HEK293 (cell line): ENCODE measurements at regions not wholly inside any gene's neighbourhood (a gene's known extent, or its start where the extent isn't known, plus 50 kb on each side); places are given as distances from the start of the nearest gene placed in this dataset.

Experiments used
- CTCF ChIA-PET: fragments of 350-600 bp; formaldehyde crosslinking; extraction: SDS; loops from one replicate; lab custom pipeline; 2021; ENCODE audit warnings: antibody characterized with exemption; lab: Yijun Ruan, JAX
- POLR2A ChIA-PET: fragments of 300-600 bp; formaldehyde crosslinking; extraction: SDS; loops from one replicate; lab custom pipeline; 2020; ENCODE audit warnings: antibody characterized with exemption, inconsistent platforms; lab: Yijun Ruan, JAX
- H3K27ac ChIP-seq: fragments of 200-500 bp; sonication (Bioruptor generic); 2 replicates; pipeline ENCODE4 v1.5.1; 2014; ENCODE audit warnings: low read depth, low read length, control low read depth, inconsistent platforms; ENCODE audit errors: extremely low read depth
- H3K36me3 ChIP-seq, 2 experiments: fragments of 200-500 bp in 1 of 2; sonication (Bioruptor generic) in 1 of 2; 1 replicate in 1 of 2; 2 replicates in 1 of 2; pipeline ENCODE4 v1.5.1; 2014 to 2017; ENCODE audit warnings: inconsistent platforms in 2 of 2, low read length in 2 of 2; ENCODE audit not compliant: control insufficient read depth in 2 of 2, insufficient read depth in 1 of 2
- H3K4me1 ChIP-seq: fragments of 200-500 bp; sonication (Bioruptor generic); 2 replicates; pipeline ENCODE4 v1.5.1; 2014; ENCODE audit warnings: mild to moderate bottlenecking, low read length, inconsistent platforms; ENCODE audit not compliant: control insufficient read depth, insufficient read depth
- H3K4me3 ChIP-seq: 2 replicates; pipeline ENCODE4 v1.5.1; 2011; ENCODE audit warnings: low read depth, mild to moderate bottlenecking, control low read depth, low read length, moderate library complexity
- H3K9me3 ChIP-seq: fragments of 200-500 bp; sonication (Bioruptor generic); 2 replicates; pipeline ENCODE4 v1.5.1; 2014; ENCODE audit warnings: low read depth, low read length, inconsistent platforms; ENCODE audit not compliant: control insufficient read depth, insufficient read depth
- FEZF1 ChIP-seq: fragments of 450-650 bp; formaldehyde crosslinking; IDR thresholded peaks from 2 replicates; pipeline ENCODE4 v1.5.1; 2016; ENCODE audit warnings: missing biosample characterization, missing genetic modification characterization
- GLIS2 ChIP-seq: fragments of 450-650 bp; formaldehyde crosslinking; IDR thresholded peaks from 2 replicates; pipeline ENCODE4 v1.5.1; 2016; ENCODE audit warnings: missing biosample characterization, missing genetic modification characterization
- OSR2 ChIP-seq: fragments of 450-650 bp; formaldehyde crosslinking; IDR thresholded peaks from 2 replicates; pipeline ENCODE4 v1.5.1; 2016; ENCODE audit warnings: missing biosample characterization, missing genetic modification characterization
- SCRT1 ChIP-seq: fragments of 450-650 bp; formaldehyde crosslinking; IDR thresholded peaks from 2 replicates; pipeline ENCODE4 v1.5.1; 2016; ENCODE audit warnings: missing biosample characterization, missing genetic modification characterization, borderline replicate concordance
- SP7 ChIP-seq: fragments of 450-650 bp; formaldehyde crosslinking; IDR thresholded peaks from 2 replicates; pipeline ENCODE4 v1.5.1; 2016; ENCODE audit warnings: missing biosample characterization, missing genetic modification characterization
- WT1 ChIP-seq: fragments of 450-650 bp; formaldehyde crosslinking; IDR thresholded peaks from 2 replicates; pipeline ENCODE4 v1.5.1; 2016; ENCODE audit warnings: missing biosample characterization, missing genetic modification characterization
- ZBTB21 ChIP-seq: fragments of 450-650 bp; formaldehyde crosslinking; IDR thresholded peaks from 2 replicates; pipeline ENCODE4 v1.5.1; 2017; ENCODE audit warnings: missing biosample characterization, missing genetic modification characterization
- ZFHX2 ChIP-seq: fragments of 450-650 bp; formaldehyde crosslinking; conservative IDR thresholded peaks from 2 replicates; pipeline ENCODE4 v1.5.1; 2016; ENCODE audit warnings: missing biosample characterization, missing genetic modification characterization
- ZNF112 ChIP-seq: fragments of 450-650 bp; formaldehyde crosslinking; IDR thresholded peaks from 2 replicates; pipeline ENCODE4 v1.5.0; 2017; ENCODE audit warnings: missing biosample characterization, missing genetic modification characterization
- ZNF146 ChIP-seq: fragments of 450-650 bp; formaldehyde crosslinking; IDR thresholded peaks from 2 replicates; pipeline ENCODE4 v1.5.1; 2016; ENCODE audit warnings: missing biosample characterization, missing genetic modification characterization
- ZNF157 ChIP-seq: fragments of 450-650 bp; formaldehyde crosslinking; IDR thresholded peaks from 2 replicates; pipeline ENCODE4 v1.5.1; 2016; ENCODE audit warnings: missing biosample characterization, missing genetic modification characterization
- ZNF2 ChIP-seq: fragments of 450-650 bp; formaldehyde crosslinking; IDR thresholded peaks from 2 replicates; pipeline ENCODE4 v1.5.1; 2016; ENCODE audit warnings: missing biosample characterization, missing genetic modification characterization
- ZNF202 ChIP-seq: fragments of 450-650 bp; formaldehyde crosslinking; IDR thresholded peaks from 2 replicates; pipeline ENCODE4 v1.5.1; 2016; ENCODE audit warnings: missing biosample characterization, missing genetic modification characterization, borderline replicate concordance
- ZNF302 ChIP-seq: fragments of 450-650 bp; formaldehyde crosslinking; IDR thresholded peaks from 2 replicates; pipeline ENCODE4 v1.5.1; 2016; ENCODE audit warnings: missing biosample characterization, missing genetic modification characterization, low read depth
- ZNF335 ChIP-seq: fragments of 450-650 bp; formaldehyde crosslinking; conservative IDR thresholded peaks from 2 replicates; pipeline ENCODE4 v1.5.1; 2016; ENCODE audit warnings: missing biosample characterization, missing genetic modification characterization
- ZNF544 ChIP-seq: fragments of 450-650 bp; formaldehyde crosslinking; IDR thresholded peaks from 2 replicates; pipeline ENCODE4 v1.5.0; 2017; ENCODE audit warnings: missing biosample characterization, missing genetic modification characterization
- ZNF621 ChIP-seq: fragments of 450-650 bp; formaldehyde crosslinking; IDR thresholded peaks from 2 replicates; pipeline ENCODE4 v1.5.1; 2017; ENCODE audit warnings: missing biosample characterization, missing genetic modification characterization
- ZNF629 ChIP-seq: fragments of 450-650 bp; formaldehyde crosslinking; IDR thresholded peaks from 2 replicates; pipeline ENCODE4 v1.5.1; 2017; ENCODE audit warnings: missing biosample characterization, missing genetic modification characterization
- ZNF664 ChIP-seq: fragments of 450-650 bp; formaldehyde crosslinking; IDR thresholded peaks from 2 replicates; pipeline ENCODE4 v1.5.1; 2016; ENCODE audit warnings: missing biosample characterization, missing genetic modification characterization
- ZNF843 ChIP-seq: fragments of 450-650 bp; formaldehyde crosslinking; IDR thresholded peaks from 2 replicates; pipeline ENCODE4 v1.5.1; 2016; ENCODE audit warnings: missing biosample characterization, missing genetic modification characterization
- TF ChIP-seq, protein P1 (sequence below): fragments of 450-650 bp; formaldehyde crosslinking; IDR thresholded peaks from 2 replicates; pipeline ENCODE4 v1.5.1; 2017; ENCODE audit warnings: missing biosample characterization, missing genetic modification characterization
- TF ChIP-seq, protein P2 (sequence below): fragments of 450-650 bp; formaldehyde crosslinking; IDR thresholded peaks from 2 replicates; pipeline ENCODE4 v1.5.1; 2016; ENCODE audit warnings: missing biosample characterization, missing genetic modification characterization
- TF ChIP-seq, protein P3 (sequence below): fragments of 450-650 bp; formaldehyde crosslinking; IDR thresholded peaks from 2 replicates; pipeline ENCODE4 v1.5.1; 2016; ENCODE audit warnings: missing biosample characterization, missing genetic modification characterization
- TF ChIP-seq, protein P4 (sequence below): fragments of 450-650 bp; formaldehyde crosslinking; IDR thresholded peaks from 2 replicates; pipeline ENCODE4 v1.5.1; 2016; ENCODE audit warnings: missing biosample characterization, missing genetic modification characterization
- TF ChIP-seq, protein P5 (sequence below): fragments of 450-650 bp; formaldehyde crosslinking; IDR thresholded peaks from 2 replicates; pipeline ENCODE4 v1.5.1; 2016; ENCODE audit warnings: missing biosample characterization, missing genetic modification characterization
- TF ChIP-seq, protein P6 (sequence below): fragments of 450-650 bp; formaldehyde crosslinking; IDR thresholded peaks from 2 replicates; pipeline ENCODE4 v1.5.1; 2016; ENCODE audit warnings: missing biosample characterization, missing genetic modification characterization

DNA sequence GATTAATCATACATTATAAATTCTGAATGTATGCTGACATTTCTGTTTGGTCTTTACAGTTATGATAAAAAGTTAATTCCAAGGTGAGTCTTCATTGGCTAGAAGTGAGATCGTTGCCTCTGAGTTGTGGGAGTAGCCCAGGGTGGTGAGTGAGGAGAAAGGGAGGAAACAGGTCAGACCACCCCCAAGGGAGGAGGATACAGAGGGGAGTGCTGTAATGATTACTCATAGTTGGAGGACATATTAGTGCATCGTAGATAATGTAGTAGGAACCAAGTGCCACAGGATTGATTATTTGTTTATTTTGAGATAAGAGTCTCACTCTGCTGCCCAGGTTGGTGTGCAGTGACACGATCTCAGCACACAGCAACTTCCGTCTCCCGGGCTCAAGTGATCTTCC lies 672.2 kb downstream of the INHBA start (continued):
- TF ChIP-seq, protein P1, sequence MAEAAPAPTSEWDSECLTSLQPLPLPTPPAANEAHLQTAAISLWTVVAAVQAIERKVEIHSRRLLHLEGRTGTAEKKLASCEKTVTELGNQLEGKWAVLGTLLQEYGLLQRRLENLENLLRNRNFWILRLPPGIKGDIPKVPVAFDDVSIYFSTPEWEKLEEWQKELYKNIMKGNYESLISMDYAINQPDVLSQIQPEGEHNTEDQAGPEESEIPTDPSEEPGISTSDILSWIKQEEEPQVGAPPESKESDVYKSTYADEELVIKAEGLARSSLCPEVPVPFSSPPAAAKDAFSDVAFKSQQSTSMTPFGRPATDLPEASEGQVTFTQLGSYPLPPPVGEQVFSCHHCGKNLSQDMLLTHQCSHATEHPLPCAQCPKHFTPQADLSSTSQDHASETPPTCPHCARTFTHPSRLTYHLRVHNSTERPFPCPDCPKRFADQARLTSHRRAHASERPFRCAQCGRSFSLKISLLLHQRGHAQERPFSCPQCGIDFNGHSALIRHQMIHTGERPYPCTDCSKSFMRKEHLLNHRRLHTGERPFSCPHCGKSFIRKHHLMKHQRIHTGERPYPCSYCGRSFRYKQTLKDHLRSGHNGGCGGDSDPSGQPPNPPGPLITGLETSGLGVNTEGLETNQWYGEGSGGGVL (tag by site-specific recombination): peak; percentile 72
- TF ChIP-seq WT1 (tag by site-specific recombination) (peak; percentile 96), ZNF112 (tag by site-specific recombination) (no peak), ZNF843 (tag by site-specific recombination) (0 out of 2 replicates have a peak, but pooled peaks have one; percentile 30), ZFHX2 (tag by site-specific recombination) (0 out of 2 replicates have a peak, but pooled peaks have one; percentile 14), ZNF2 (tag by site-specific recombination) (no peak), ZNF302 (no peak), ZNF629 (tag by site-specific recombination) (0 out of 2 replicates have a peak, but pooled peaks have one; percentile 26), OSR2 (tag by site-specific recombination) (peak; percentile 44), FEZF1 (tag by site-specific recombination) (peak; percentile 48), ZNF664 (no peak), SP7 (0 out of 2 replicates have a peak, but pooled peaks have one; percentile 41), ZBTB21 (tag by site-specific recombination) (0 out of 2 replicates have a peak, but pooled peaks have one; percentile 21), ZNF335 (tag by site-specific recombination) (no peak; the same call in 1 of the 2 replicates), ZNF544 (tag by site-specific recombination) (no peak)
- TF ChIP-seq, protein P2, sequence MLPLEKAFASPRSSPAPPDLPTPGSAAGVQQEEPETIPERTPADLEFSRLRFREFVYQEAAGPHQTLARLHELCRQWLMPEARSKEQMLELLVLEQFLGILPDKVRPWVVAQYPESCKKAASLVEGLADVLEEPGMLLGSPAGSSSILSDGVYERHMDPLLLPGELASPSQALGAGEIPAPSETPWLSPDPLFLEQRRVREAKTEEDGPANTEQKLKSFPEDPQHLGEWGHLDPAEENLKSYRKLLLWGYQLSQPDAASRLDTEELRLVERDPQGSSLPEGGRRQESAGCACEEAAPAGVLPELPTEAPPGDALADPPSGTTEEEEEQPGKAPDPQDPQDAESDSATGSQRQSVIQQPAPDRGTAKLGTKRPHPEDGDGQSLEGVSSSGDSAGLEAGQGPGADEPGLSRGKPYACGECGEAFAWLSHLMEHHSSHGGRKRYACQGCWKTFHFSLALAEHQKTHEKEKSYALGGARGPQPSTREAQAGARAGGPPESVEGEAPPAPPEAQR (tag by site-specific recombination): no peak

DNA sequence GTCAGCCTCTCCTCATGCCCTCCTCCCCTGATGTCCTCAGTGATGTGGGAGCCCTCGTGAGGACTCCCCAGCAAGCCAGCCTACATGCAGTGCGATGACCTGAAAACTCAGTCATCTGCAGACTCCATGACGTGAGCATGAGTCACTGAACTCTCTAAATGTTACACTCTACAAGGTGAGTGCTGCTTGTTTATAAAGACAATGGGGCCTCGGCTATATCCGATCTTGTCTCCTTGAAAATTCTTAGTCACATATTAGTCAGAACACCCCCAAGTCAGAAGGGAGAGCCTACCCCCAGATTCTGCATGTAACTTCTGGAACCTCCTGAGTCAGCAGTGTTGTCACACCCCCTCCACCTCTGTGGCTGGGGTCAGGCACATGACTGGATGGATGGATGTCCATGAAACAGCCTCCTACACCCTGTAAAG lies 673.8 kb downstream of the INHBA start:
- Histone ChIP-seq H3K36me3 (no peaks in the 10 kb centered on the region), H3K27ac (no peak overlapping the region), H3K4me1 (peaks cover 7% of the 10 kb centered on the region), H3K9me3 (no peaks in the 10 kb centered on the region), H3K4me3 (no peak overlapping the region)
- ChIA-PET POLR2A (no interaction called here), CTCF (no interaction called here)
- TF ChIP-seq ZNF202 (tag by site-specific recombination) (no peak), GLIS2 (peak; percentile 77), SCRT1 (tag by site-specific recombination) (no peak), SP7 (peak; percentile 67; the same call in 1 of the 2 replicates), ZNF621 (tag by site-specific recombination) (no peak), ZNF146 (tag by site-specific recombination) (no peak), ZFHX2 (tag by site-specific recombination) (peak; percentile 49), ZNF157 (tag by site-specific recombination) (no peak), ZBTB21 (tag by site-specific recombination) (peak; percentile 95)
- TF ChIP-seq, protein P3, sequence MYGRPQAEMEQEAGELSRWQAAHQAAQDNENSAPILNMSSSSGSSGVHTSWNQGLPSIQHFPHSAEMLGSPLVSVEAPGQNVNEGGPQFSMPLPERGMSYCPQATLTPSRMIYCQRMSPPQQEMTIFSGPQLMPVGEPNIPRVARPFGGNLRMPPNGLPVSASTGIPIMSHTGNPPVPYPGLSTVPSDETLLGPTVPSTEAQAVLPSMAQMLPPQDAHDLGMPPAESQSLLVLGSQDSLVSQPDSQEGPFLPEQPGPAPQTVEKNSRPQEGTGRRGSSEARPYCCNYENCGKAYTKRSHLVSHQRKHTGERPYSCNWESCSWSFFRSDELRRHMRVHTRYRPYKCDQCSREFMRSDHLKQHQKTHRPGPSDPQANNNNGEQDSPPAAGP (tag by site-specific recombination): 0 out of 2 replicates have a peak, but pooled peaks have one; percentile 38
- TF ChIP-seq, protein P4, sequence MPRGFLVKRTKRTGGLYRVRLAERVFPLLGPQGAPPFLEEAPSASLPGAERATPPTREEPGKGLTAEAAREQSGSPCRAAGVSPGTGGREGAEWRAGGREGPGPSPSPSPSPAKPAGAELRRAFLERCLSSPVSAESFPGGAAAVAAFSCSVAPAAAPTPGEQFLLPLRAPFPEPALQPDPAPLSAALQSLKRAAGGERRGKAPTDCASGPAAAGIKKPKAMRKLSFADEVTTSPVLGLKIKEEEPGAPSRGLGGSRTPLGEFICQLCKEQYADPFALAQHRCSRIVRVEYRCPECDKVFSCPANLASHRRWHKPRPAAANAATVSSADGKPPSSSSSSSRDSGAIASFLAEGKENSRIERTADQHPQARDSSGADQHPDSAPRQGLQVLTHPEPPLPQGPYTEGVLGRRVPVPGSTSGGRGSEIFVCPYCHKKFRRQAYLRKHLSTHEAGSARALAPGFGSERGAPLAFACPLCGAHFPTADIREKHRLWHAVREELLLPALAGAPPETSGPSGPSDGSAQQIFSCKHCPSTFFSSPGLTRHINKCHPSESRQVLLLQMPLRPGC: 0 out of 2 replicates have a peak, but pooled peaks have one; percentile 27
- TF ChIP-seq, protein P5, sequence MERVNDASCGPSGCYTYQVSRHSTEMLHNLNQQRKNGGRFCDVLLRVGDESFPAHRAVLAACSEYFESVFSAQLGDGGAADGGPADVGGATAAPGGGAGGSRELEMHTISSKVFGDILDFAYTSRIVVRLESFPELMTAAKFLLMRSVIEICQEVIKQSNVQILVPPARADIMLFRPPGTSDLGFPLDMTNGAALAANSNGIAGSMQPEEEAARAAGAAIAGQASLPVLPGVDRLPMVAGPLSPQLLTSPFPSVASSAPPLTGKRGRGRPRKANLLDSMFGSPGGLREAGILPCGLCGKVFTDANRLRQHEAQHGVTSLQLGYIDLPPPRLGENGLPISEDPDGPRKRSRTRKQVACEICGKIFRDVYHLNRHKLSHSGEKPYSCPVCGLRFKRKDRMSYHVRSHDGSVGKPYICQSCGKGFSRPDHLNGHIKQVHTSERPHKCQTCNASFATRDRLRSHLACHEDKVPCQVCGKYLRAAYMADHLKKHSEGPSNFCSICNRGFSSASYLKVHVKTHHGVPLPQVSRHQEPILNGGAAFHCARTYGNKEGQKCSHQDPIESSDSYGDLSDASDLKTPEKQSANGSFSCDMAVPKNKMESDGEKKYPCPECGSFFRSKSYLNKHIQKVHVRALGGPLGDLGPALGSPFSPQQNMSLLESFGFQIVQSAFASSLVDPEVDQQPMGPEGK (tag by site-specific recombination): 0 out of 2 replicates have a peak, but pooled peaks have one; percentile 14
- TF ChIP-seq, protein P6, sequence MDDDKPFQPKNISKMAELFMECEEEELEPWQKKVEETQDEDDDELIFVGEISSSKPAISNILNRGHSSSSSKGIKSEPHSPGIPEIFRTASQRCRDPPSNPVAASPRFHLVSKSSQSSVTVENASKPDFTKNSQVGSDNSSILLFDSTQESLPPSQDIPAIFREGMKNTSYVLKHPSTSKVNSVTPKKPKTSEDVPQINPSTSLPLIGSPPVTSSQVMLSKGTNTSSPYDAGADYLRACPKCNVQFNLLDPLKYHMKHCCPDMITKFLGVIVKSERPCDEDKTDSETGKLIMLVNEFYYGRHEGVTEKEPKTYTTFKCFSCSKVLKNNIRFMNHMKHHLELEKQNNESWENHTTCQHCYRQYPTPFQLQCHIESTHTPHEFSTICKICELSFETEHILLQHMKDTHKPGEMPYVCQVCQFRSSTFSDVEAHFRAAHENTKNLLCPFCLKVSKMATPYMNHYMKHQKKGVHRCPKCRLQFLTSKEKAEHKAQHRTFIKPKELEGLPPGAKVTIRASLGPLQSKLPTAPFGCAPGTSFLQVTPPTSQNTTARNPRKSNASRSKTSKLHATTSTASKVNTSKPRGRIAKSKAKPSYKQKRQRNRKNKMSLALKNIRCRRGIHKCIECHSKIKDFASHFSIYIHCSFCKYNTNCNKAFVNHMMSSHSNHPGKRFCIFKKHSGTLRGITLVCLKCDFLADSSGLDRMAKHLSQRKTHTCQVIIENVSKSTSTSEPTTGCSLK: no peak
